Vagina (tissue), 2 donors: ENCODE measurements at regions not wholly inside any gene's neighbourhood (a gene's known extent, or its start where the extent isn't known, plus 50 kb on each side); places are given as distances from the start of the nearest gene placed in this dataset.

ENCODE experiments used
- DNase-seq, 2 donors: peaks; one replicate each; pipeline ENCODE4 v3.0.0-alpha.2; 2017; ENCODE audit errors: extremely low spot score in 2 of 2
- H3K27ac ChIP-seq: fragments of 200-600 bp; sonication (generic); one replicate; pipeline ENCODE4 v1.5.1; 2019
- H3K27me3 ChIP-seq: fragments of 200-600 bp; sonication (generic); one replicate; pipeline ENCODE4 v1.5.1; 2019
- H3K36me3 ChIP-seq, 2 donors: fragments of 200-600 bp; sonication (generic); one replicate each; pipeline ENCODE4 v1.5.1; 2017 to 2019
- H3K4me1 ChIP-seq: fragments of 200-600 bp; sonication (generic); one replicate; pipeline ENCODE4 v1.5.1; 2019
- H3K4me3 ChIP-seq, 2 donors: fragments of 200-600 bp; sonication (generic); 1 replicate in 1 of 2; 2 replicates in 1 of 2; pipeline ENCODE4 v1.5.1; 2016 to 2019
- H3K9me3 ChIP-seq: fragments of 200-600 bp; sonication (generic); one replicate; pipeline ENCODE4 v1.5.1; 2019
- CTCF ChIP-seq, 3 experiments: fragments of 450-650 bp in 2 of 3; fragments of 200-600 bp in 1 of 3; sonication (generic) in 1 of 3; IDR thresholded peaks; one replicate each; pipeline ENCODE4 v1.5.1; 2017 to 2019; ENCODE audit warnings: antibody characterized with exemption in 3 of 3, mild to moderate bottlenecking in 2 of 3, moderate library complexity in 2 of 3
- POLR2A ChIP-seq, 2 donors: fragments of 450-650 bp; IDR thresholded peaks; one replicate each; pipeline ENCODE4 v1.6.1; 2017; ENCODE audit warnings: antibody characterized with exemption in 2 of 2, mild to moderate bottlenecking in 2 of 2, moderate library complexity in 2 of 2
- POLR2AphosphoS5 ChIP-seq, 2 donors: sonication (generic); formaldehyde crosslinking; IDR thresholded peaks; one replicate each; pipeline ENCODE4 v1.9.0; 2017; ENCODE audit warnings: antibody characterized with exemption in 2 of 2, mild to moderate bottlenecking in 2 of 2, low read depth in 1 of 2; ENCODE audit not compliant: insufficient read depth in 1 of 2
- intact Hi-C: fragments of 100-400 bp; cut with DNase I; formaldehyde crosslinking; loops from one replicate; pipeline ENCODE4 v1.15.1; 2023

- TF ChIP-seq POLR2AphosphoS5 (IDR thresholded peaks at IDR 0.05; ENCODE audit: insufficient read depth in 1 of 2, low read depth in 1 of 2) (no peak), CTCF (IDR thresholded peaks at IDR 0.05) (no peak), POLR2A (IDR thresholded peaks at IDR 0.05) (no peak)
- H3K4me1 ChIP-seq, result no peaks in the 10 kb centered on the region
- no peaks in the 10 kb centered on the region for H3K9me3 ChIP-seq
- H3K27ac ChIP-seq, result no peak overlapping the region
- H3K27me3 ChIP-seq, result no peaks in the 10 kb centered on the region
- H3K36me3 ChIP-seq, result no peaks in the 10 kb centered on the region
- no peak overlapping the region for H3K4me3 ChIP-seq
- no peak for DNase-seq
- intact Hi-C loops, result no loop called here
Measured at GRCh38 chr5:102130890-102131289, 165.2 kb downstream of the SLCO4C1 start.

- no peaks in the 10 kb centered on the region for H3K4me1 ChIP-seq
- DNase-seq, result no peak
- H3K4me3 ChIP-seq, result no peak overlapping the region
- no peaks in the 10 kb centered on the region for H3K36me3 ChIP-seq
- no peaks in the 10 kb centered on the region for H3K9me3 ChIP-seq
- no peak overlapping the region for H3K27ac ChIP-seq
- H3K27me3 ChIP-seq, result no peaks in the 10 kb centered on the region
- TF ChIP-seq POLR2A (IDR thresholded peaks at IDR 0.05) (no peak), POLR2AphosphoS5 (IDR thresholded peaks at IDR 0.05; ENCODE audit: insufficient read depth in 1 of 2, low read depth in 1 of 2) (no peak), CTCF (IDR thresholded peaks at IDR 0.05) (no peak)
- intact Hi-C loops, result no loop called here
Measured at GRCh38 chr5:102130386-102130785, 165.7 kb downstream of the SLCO4C1 start.

- no peak for TF ChIP-seq POLR2A (IDR thresholded peaks at IDR 0.05)
- TF ChIP-seq POLR2AphosphoS5 (IDR thresholded peaks at IDR 0.05; ENCODE audit: insufficient read depth in 1 of 2, low read depth in 1 of 2), result no peak
- TF ChIP-seq CTCF (IDR thresholded peaks at IDR 0.05), result no peak
- Histone ChIP-seq H3K4me3 (no peak overlapping the region), H3K27me3 (no peaks in the 10 kb centered on the region), H3K27ac (no peak overlapping the region), H3K36me3 (no peaks in the 10 kb centered on the region), H3K4me1 (no peaks in the 10 kb centered on the region), H3K9me3 (no peaks in the 10 kb centered on the region)
- no peak for DNase-seq
- intact Hi-C loops, result no loop called here
Measured at GRCh38 chr5:102119252-102119651, 176.8 kb downstream of the SLCO4C1 start.

GRCh38 chr5:102115736-102116135 lies 180.3 kb downstream of the SLCO4C1 start:
- Histone ChIP-seq H3K9me3 (no peaks in the 10 kb centered on the region), H3K4me3 (no peak overlapping the region), H3K27ac (no peak overlapping the region), H3K27me3 (no peaks in the 10 kb centered on the region), H3K4me1 (no peaks in the 10 kb centered on the region), H3K36me3 (no peaks in the 10 kb centered on the region)
- no peak for DNase-seq
- TF ChIP-seq POLR2AphosphoS5 (IDR thresholded peaks at IDR 0.05; ENCODE audit: insufficient read depth in 1 of 2, low read depth in 1 of 2) (no peak), CTCF (IDR thresholded peaks at IDR 0.05) (no peak), POLR2A (IDR thresholded peaks at IDR 0.05) (no peak)
- intact Hi-C loops, result no loop called here

GRCh38 chr5:102114525-102115069 lies 181.5 kb downstream of the SLCO4C1 start:
- Histone ChIP-seq H3K4me1 (no peaks in the 10 kb centered on the region), H3K4me3 (no peak overlapping the region), H3K9me3 (no peaks in the 10 kb centered on the region), H3K27me3 (no peaks in the 10 kb centered on the region), H3K27ac (no peak overlapping the region), H3K36me3 (no peaks in the 10 kb centered on the region)
- TF ChIP-seq POLR2AphosphoS5 (IDR thresholded peaks at IDR 0.05; ENCODE audit: insufficient read depth in 1 of 2, low read depth in 1 of 2) (no peak), CTCF (IDR thresholded peaks at IDR 0.05) (no peak), POLR2A (IDR thresholded peaks at IDR 0.05) (no peak)
- intact Hi-C loops, result no loop called here
- DNase-seq, result no peak
